SK-N-DZ (cell line): ENCODE measurements at regions not wholly inside any gene's neighbourhood (a gene's known extent, or its start where the extent isn't known, plus 50 kb on each side); places are given as distances from the start of the nearest gene placed in this dataset.
"Not testable (repeated sequence)": the region's sequence is repeated elsewhere in the genome, so short reads cannot be mapped to it uniquely, and the experiment has no call there.

Experiments used
- DNase-seq: peaks from one replicate; pipeline ENCODE4 v3.0.0-alpha.2; 2015; ENCODE audit warnings: low spot score

DNA sequence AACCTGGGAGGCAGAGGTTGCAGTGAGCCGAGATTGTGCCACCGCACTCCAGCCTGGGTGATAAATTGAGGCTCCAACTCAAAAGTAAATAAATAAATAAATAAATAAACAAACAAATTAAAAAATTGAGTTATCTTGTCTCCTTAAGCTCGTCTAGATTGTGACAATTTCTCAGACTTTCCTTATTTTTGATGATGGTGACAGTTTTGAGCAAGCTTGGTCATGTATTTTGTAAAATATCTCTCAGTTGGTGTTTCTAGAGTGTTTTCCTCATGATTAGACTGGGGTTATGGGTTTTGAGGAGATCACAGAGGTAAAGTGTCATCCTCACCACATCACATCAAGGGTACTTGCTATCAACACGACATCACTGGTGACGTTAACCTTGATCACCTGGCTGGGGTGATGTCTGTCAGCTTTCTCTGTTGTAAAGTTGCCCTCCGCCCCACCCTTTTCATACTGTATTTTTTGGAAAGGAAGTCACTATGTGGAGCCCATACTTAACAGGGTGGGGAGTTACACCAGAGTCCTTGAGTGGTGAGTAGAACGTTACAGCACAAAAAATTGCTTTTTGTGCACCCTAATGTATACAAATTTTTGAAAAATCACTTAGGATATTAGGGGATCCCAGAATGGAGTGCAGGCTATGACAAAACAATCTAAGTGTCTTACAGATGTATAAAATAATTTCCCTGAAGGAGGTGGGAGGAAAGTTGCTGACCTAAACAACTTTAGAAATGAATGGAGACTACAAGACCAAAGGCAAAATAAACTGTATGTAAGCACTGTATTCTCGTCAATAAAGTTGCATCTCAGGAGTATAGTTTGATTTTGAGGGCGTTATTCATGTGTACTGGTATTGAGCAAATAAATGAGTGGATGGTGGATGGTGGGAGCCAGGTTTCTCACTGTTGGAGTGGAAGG lies 116.4 kb upstream of the SGK1 start:
- no peak for DNase-seq

DNA sequence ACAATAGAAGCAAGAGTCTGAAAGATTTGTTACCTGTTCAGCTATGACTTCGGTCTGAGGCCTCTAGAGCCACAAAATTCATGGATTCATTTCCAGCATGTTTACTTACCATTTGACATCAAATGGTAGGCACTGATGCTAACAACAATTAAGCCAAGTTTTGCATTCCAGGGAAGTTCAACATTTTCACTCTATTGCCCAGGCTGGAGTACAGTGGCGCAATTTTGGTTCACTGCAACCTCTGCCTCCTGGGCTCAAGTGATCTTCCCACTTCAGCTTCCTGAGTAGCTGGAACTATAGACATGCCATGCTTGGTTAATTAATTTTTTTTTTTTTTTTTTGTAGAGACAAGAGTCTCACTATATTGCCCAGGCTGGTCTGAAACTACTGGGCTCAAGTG lies 114.1 kb upstream of the SGK1 start:
- DNase-seq, result no peak

DNA sequence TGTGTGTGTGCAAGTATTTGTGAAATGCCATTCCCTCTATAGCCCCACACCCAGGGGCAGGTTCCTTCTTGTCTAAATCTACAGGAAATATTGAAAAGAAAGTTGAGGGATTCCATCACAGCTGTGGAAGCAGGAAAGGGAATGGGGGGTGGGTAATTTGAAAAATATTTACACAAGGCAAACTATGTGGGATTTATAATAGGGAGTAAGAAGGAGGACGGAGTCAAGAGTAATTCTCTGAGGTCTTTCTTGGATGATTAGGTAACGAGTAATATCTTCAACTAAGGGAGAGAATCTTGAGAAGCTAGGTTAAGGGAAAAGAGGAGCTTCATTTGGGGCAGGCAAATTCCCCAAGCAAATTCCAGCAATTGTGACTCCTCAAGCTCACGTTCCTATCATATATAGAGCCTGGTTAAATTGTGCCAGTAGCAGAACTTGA lies 113.5 kb upstream of the SGK1 start:
- no peak for DNase-seq

DNA sequence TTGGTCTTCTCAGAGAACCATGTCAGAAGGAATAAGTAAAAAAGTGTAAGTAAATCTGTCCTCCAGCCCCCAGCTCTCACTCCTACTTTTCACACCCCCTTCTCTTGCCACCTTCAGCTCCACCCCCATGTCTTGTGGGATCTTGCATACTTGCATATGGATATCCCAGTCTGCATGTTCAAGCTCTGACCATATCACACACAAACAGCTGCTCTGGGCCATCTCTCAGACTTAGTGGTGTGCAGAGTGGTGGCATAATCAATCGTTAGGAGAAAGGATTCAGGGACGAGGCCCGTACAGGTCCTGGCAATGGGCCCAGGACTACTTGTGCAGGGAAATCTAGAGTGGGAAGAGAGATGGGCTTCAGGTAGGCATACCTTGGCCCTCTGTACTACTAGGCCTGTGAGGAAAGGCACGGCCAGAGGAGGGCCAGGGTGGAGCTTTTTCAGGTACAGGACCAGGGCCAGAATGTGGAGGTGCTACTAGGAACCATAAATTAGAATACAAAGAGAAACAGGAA lies 112.0 kb upstream of the SGK1 start:
- no peak for DNase-seq

DNA sequence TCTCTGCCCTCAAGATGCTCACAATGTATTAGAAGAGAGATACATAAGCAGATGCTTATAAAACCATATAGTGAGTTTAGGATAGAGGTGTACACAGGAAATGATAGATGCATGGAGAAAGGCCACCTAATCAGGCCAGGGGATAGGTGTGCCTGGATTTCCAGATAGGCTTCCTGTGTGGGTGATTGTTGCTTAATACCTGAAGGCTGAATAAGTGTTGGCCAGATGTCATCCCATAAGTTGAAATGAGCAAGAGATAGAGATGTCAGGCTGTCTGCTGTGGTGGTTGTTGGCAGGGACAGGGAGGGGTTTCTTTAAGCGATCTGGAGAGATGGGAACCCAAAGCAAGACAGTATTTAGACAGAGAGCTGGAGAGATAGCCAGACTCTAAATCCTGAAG lies 109.8 kb upstream of the SGK1 start:
- no peak for DNase-seq

DNA sequence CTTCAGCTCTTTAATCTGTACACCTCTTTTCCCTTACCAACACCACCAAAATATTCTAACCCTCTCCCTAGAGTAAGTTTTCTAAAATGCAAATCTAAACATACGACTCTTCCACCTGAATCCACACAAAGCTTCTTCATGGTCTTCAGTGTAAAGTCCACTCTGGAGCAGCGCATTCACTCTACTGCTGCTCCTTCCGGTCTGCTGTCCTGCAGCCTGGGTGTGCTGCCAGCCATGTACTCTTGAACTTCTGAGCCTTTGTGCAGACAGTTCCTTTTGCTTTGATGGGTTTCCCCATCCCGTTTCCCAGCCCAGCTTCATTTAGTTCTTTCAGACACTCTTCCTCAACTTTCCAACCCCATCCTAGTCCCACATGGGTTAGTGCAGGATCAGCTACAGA lies 108.7 kb upstream of the SGK1 start:
- DNase-seq, result no peak

DNA sequence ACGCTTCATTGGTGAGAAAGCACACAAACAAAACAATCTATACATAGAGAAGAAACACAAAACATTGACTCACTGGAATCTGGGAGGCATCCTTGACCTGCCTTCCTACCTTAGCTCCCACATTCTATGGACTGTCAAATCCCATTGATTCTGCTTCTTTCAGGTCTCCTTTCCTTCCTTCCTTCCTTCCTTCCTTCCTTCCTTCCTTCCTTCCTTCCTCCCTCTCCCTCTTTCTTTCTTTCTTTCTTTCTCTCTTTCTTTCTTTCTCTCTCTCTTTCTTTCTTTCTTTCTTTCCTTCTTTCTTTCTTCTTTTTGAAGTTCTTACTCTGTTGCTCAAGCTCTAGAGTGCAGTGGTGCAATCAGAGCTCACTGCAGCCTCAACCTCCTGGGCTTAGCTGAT lies 108.0 kb upstream of the SGK1 start:
- DNase-seq, result not testable (repeated sequence)

DNA sequence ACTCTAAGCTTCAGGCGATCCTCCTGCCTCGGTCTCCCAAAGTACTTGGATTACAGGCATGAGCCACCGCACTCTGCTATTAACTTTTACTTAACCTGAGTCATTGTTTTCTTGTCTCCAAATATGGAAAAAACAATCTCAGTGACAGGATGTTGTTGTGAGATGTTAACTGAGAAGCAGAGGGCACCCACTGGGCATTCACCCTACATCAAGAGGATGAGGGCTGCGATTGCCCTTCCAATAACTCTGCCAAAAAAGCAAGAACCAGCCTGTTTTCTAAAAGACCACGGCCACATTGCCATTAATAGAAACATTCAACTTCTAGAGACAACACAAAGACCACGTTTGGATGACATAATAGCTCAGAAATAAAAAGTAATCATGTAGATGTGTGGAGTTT lies 107.6 kb upstream of the SGK1 start:
- DNase-seq, result no peak

DNA sequence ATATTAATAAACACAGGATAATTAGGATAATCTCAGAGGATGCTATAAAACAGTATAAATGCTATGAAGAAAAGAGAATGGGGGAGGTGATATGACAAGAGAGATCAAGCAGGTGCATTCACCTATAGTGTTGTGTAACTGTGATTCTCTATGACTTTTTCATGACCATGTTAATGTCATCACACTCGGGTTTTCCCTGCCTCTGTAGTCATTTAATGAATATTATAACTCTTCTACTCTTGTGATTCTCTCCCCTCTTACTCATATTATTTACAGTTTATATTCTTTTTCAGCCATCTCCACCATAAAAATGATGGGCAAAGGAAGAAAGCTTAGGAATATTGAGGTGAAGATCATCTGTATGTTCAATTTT lies 106.9 kb upstream of the SGK1 start:
- no peak for DNase-seq

DNA sequence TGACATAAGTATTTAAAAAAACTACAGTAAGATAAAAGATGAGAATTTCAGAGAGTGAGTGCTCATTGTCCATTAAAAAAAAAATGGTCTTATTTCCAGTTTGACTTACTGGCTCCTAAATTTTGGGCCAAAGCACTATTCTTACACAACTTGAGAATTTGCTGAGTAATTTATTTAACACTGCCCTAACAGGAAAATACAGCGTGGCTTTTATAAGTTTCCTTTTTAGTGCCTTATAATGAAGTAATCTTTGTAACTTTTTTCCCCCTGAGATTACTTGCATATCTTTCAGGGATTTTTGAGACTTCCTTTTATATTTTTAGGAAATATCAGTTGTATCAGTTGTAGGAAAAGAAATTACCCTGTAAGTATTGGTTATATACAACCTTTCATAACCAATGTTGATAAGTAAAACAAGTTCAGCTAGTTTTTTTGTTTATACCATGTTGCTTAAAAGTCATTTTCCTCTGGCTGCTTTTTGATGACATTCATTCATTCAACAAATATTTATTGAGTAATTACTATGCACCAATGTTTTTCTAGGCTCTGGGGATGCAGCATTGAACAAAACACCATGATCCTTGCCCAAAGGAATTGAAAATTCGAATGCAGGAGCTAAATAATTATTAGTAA lies 106.4 kb upstream of the SGK1 start:
- DNase-seq, result no peak

DNA sequence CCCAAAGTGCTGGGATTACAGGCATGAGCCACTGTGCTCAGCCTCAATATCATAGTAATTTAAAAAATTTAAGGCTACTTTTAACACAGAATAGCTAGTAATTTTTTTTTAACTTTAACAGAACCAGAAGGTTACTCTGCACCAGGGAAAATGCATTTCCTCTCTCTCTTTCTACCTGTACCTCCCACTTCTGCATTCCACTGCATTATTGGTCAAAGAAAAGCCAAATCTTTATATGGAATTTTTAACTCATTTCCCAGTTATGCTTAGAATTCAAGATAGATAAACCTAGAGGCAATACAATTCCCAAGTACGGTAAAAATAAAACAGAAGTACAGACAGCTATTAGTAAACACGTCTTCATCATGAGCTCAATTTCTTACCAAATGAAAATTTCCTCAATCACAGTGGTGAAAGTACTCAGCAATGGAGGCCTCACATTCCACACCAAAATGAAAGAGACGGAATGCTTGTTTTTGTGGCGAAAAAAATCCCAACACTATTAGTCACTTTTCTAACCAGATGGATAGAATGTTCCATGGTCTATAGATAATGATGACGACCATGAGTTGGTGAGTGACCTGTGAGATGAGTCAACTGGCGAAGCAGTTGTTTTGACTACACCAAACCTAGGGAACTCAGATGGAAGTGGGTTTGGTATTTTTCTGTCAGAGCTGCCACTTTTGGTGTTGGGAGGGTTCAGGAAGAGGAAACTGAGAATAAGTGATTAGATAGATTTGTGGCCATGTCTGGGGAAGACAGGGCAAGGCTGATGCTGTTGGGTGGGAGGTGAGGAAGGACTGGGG lies 104.7 kb upstream of the SGK1 start:
- no peak for DNase-seq

DNA sequence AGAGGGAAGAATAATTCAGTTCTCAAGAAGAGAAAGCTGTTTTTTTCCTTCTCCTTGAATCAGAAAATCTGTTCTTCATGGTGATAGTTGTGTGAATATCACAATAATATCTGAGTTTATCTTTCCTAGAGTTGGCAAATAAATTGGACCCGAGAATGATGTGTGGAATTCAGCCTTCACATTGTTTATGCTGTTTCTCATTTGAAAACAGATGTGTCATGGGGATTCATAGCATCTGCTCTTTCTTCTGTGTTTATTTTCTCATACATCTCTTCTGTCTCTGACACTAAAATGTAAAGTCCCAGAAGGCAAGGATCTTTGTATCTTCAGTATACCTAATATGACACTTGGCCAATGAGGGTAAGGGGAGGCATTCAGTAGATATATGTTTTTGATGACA lies 103.6 kb upstream of the SGK1 start:
- DNase-seq, result no peak

DNA sequence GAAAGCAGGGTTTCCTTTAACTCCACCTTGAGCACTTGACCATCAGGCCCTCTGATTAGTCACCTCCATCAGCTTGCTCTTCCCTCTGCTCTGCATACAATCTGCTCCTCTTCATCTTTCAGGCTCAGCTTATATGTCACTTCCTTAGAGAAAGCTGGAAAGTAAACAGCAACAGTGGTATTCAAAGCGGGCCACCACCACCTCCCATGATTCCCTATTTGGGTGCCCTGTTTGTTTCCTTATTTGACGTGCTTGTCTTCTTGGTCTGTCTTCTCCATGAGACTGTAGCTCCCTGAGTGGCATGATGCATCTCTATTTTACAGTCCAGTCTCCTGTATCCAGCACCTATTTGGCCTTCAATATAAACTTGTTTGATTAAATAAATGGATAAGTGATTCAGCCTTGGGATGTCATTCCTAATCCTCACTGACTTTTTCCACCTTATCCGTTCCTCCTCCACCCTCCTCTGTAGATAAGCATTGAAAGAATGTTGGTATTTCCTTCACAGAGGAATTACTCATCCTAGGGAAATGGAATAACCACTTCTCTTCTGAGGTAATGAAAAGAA lies 102.8 kb upstream of the SGK1 start:
- no peak for DNase-seq

DNA sequence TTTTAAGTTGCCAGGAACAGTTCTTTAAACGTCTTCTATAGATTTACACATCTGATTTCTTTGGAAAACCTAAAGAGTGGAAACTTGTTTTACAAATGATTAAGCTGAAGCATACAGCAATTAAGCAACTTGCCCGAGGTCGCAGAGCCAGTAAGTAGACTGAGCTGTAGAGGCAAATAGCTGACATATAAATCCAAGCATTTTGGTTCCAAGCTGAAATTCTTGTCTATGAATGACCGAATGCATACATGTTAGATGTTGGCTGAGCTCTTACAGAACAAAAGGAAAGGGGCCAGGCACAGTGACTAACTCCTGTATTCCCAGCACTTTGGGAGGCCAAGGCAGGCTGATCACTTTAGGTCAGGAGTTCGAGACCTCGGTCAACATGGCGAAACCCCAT lies 101.8 kb upstream of the SGK1 start:
- no peak for DNase-seq

DNA sequence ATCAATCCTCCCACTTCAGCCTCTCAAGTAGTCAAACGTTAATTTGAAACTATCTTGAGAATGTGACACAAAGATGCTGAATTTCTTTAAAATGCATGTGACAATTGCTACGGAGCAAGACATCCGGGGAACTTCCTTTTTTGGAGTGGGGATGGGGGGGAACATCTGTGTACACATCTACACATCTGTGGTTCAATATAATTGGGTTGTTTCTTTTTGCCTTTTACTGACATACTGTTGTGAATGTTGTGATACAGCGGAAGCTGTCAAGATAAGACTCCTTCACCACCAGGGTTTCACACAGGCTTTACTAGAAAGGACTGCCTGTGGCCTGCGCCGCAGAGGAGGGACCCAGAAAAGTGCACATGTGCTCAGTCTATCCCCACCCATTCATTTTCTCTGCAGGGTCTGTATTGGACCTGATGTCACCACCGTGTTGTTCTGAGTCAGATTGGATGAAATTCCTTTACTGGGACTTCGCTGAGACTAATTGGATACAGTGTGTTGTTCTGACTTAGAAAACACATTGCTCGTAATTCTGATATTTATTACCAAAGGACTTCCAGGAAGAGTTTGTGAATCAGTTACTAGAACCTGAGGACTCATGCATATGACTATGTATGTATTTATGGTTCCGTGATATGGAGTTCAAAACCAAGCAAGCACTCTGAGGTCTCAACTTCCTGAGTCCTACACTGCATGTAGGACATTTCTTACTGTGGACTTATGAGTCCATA lies 98.7 kb upstream of the SGK1 start:
- DNase-seq, result no peak

DNA sequence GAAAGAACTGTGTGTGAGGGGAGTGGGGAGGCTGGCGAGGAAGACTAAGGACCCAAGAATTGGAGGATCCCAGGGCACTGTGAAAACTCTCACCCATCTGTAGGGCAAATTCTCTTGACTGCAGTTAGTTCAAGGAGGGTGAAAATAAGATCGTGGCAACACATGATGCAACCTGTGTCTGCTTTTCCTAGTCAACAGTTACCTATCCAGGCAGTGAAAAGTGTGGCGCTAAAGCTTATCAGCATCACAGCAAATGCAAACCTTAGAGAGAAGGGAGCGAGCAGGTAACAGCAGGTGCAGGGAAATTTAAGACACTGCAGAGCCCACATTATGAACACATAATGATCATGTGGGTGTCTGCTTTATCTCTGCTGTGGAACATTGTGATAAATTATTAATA lies 97.7 kb upstream of the SGK1 start:
- no peak for DNase-seq

DNA sequence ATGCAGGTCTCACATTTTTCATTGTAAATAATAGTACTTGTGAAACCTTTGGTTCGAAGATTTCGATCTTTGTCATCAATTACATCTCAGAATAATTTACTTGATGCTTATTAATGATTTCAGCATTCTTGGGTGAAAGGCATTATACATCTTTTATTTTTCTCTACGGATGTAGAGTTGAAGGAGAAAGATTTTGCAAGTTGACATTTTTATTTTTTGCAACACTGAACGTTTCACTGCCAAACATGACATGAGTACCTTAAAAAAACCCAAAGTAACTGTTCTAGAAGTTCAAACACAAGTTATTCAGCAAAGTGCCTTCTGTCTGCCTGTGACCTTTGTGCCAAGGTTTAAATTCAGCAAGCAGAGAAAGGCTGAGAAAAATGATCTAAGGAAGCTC lies 97.3 kb upstream of the SGK1 start:
- DNase-seq, result no peak

DNA sequence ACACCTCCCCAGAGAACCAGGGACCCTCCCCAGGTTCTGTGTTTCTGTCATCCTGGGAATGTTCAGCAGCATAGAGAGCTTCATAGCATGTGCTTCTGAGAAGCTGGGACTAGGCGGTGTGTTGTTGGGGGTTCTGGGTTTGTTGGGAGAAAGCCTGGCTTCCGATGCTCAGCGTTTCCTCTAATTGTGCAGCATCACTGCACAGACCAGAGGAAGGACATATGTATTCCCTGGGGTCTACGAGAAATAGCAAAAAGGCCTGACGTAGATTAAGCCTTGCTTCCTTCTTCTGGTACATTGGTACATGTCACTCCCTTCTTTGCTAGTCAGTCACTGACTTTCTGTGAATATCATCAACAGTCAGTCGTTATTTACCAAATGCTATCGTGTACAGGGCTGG lies 96.9 kb upstream of the SGK1 start:
- no peak for DNase-seq

DNA sequence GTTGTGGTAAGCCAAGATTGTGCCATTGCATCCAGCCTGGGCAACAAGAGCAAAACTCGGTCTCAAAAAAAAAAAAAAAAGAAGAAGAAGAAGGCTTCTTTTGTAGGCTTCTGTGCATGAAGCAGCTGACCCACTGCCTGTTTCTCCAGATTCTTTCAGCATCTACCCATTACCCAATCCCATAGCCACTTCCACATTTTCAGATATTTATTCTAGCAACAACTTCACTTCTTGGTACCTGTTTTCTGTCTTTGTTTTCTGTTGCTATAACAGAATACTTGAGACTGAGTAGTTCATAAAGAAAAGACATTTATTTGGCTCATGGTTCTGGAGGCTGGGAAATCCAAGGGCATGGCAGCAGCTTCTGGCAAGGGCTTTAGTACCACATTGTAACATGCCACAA lies 95.3 kb upstream of the SGK1 start:
- DNase-seq, result no peak

DNA sequence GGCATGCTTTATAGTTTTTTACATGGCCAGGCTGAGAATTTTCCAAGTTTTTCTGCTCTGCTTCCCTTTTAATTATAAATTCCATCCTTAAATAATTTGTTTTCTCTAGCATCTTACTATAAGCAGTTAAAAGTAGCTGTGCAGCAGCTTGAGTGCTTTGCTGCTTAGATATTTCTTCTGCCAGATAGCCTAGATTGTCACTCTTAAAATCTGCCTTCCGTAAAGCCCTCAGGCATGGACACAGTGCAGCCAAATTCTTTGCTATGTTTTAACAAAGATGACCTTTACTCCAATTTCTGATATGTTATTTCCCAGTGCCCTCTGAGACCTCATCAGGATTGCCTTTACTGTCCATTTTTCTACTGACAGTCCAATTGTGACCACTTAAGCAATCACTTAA lies 92.6 kb upstream of the SGK1 start:
- no peak for DNase-seq

DNA sequence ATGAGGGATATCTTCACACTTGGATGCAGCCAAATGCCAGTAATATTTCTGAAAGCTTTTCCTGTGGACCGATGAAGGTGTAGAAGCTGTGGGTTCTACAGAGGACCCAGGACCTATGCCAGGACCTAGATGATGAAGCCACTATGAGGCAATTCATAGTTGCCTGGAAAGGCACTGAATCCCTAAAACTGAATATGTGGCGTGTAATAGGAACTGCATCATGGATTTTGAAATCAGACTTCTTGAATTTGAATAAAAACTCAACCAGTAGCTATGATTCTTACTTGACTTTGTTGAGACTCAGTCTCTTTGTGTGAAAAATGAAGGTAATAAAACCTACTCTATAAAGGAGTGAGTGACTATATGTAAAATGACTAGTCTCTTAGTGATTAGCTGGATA lies 89.9 kb upstream of the SGK1 start:
- DNase-seq, result no peak
